H1 (cell line): ENCODE measurements at regions not wholly inside any gene's neighbourhood (a gene's known extent, or its start where the extent isn't known, plus 50 kb on each side); places are given as distances from the start of the nearest gene placed in this dataset.

Experiments used
- CTCF ChIA-PET: fragments of 300-600 bp; sonication (Branson Sonifier 250); formaldehyde crosslinking; loops from one replicate; lab custom pipeline; 2021; ENCODE audit not compliant: partially characterized antibody; lab: Charles Lee
- POLR2A ChIA-PET: fragments of 300-600 bp; sonication (Branson Sonifier 250); formaldehyde crosslinking; loops from one replicate; lab custom pipeline; 2021; ENCODE audit warnings: inconsistent platforms; ENCODE audit not compliant: partially characterized antibody; lab: Charles Lee
- DNase-seq, 2 experiments: peaks; one replicate each; pipeline versions ENCODE4 v3.0.0 to v3.0.0-alpha.2; 2010 to 2022; ENCODE audit warnings: low spot score in 2 of 2, low read depth in 1 of 2, mixed read lengths in 1 of 2
- FAIRE-seq: peaks from 2 replicates; lab custom pipeline; 2011; peaks lifted over from hg19 to GRCh38; lab: Jason Lieb, UNC
- H2AFZ ChIP-seq: 2 replicates; pipeline ENCODE4 v1.8.1; 2012; ENCODE audit warnings: low read length, inconsistent platforms
- H2AK5ac ChIP-seq: 2 replicates; pipeline ENCODE4 v1.6.1; 2013; ENCODE audit warnings: low read depth, low read length
- H2BK120ac ChIP-seq: replicated peaks from 2 replicates; pipeline ENCODE3; 2013; ENCODE audit warnings: low read depth, low read length, inconsistent platforms
- H2BK12ac ChIP-seq: 2 replicates; pipeline ENCODE4 v1.6.1; 2013; ENCODE audit warnings: low read depth, low read length
- H2BK15ac ChIP-seq: 2 replicates; pipeline ENCODE4 v1.6.1; 2013; ENCODE audit warnings: low read length
- H2BK20ac ChIP-seq: 2 replicates; pipeline ENCODE4 v1.6.1; 2013; ENCODE audit warnings: low read length
- H2BK5ac ChIP-seq: 2 replicates; pipeline ENCODE4 v1.6.1; 2013; ENCODE audit warnings: low read depth, low read length
- H3K14ac ChIP-seq: 2 replicates; pipeline ENCODE4 v1.6.1; 2013; ENCODE audit warnings: inconsistent platforms; ENCODE audit not compliant: insufficient read length
- H3K18ac ChIP-seq: 2 replicates; pipeline ENCODE4 v1.6.1; 2013; ENCODE audit warnings: low read length; ENCODE audit errors: extremely low read depth
- H3K23ac ChIP-seq: 2 replicates; pipeline ENCODE4 v1.6.1; 2013; ENCODE audit warnings: inconsistent platforms; ENCODE audit not compliant: insufficient read length
- H3K23me2 ChIP-seq: 2 replicates; pipeline ENCODE4 v1.6.1; 2013; ENCODE audit warnings: low read depth, low read length
- H3K27ac ChIP-seq: 2 replicates; pipeline ENCODE4 v1.6.1; 2011; ENCODE audit warnings: low read depth, low read length, inconsistent platforms
- H3K27me3 ChIP-seq, 4 experiments: replicated peaks in 1 of 4; 1 replicate in 1 of 4; 2 replicates in 3 of 4; pipeline versions ENCODE4 v1.6.1 to v1.8.1; 2011 to 2013; ENCODE audit warnings: low read length in 3 of 4, mild to moderate bottlenecking in 3 of 4, inconsistent platforms in 2 of 4, mixed read lengths in 2 of 4, moderate library complexity in 1 of 4; ENCODE audit not compliant: control insufficient read depth in 3 of 4, insufficient read depth in 3 of 4; ENCODE audit errors: extremely low read depth in 1 of 4
- H3K36me3 ChIP-seq, 4 experiments: 2 replicates each; pipeline versions ENCODE4 v1.6.1 to v1.8.1; 2011 to 2013; ENCODE audit warnings: mild to moderate bottlenecking in 4 of 4, low read length in 3 of 4, moderate library complexity in 2 of 4, control low read depth in 1 of 4, inconsistent platforms in 1 of 4; ENCODE audit not compliant: insufficient read depth in 4 of 4, control insufficient read depth in 2 of 4
- H3K4ac ChIP-seq: replicated peaks from 2 replicates; pipeline ENCODE3; 2013; ENCODE audit warnings: low read length, low read depth, mixed read lengths, inconsistent platforms; ENCODE audit not compliant: insufficient read length
- H3K4me1 ChIP-seq, 4 experiments: replicated peaks in 1 of 4; 1 replicate in 1 of 4; 2 replicates in 3 of 4; pipeline versions ENCODE4 v1.6.1 to v1.8.1; 2011 to 2013; ENCODE audit warnings: low read length in 3 of 4, inconsistent platforms in 2 of 4, mixed read lengths in 1 of 4; ENCODE audit not compliant: insufficient read depth in 4 of 4, control insufficient read depth in 3 of 4
- H3K4me2 ChIP-seq, 2 experiments: 2 replicates each; pipeline versions ENCODE4 v1.6.1 to v1.8.1; 2011 to 2013; ENCODE audit warnings: low read depth in 2 of 2, low read length in 2 of 2, control low read depth in 1 of 2, inconsistent platforms in 1 of 2, mild to moderate bottlenecking in 1 of 2; ENCODE audit not compliant: insufficient read depth in 1 of 2
- H3K4me3 ChIP-seq, 4 experiments: fragments of 200-600, 300-600 bp in 1 of 4; sonication (generic), shearing (Covaris generic), sonication (Bioruptor Twin) in 1 of 4; 2 replicates each; pipeline versions ENCODE4 v1.5.1 to v1.8.1; 2011 to 2016; ENCODE audit warnings: low read length in 4 of 4, low read depth in 3 of 4, control low read depth in 2 of 4, inconsistent platforms in 2 of 4, mild to moderate bottlenecking in 2 of 4, mixed read lengths in 1 of 4, moderate library complexity in 1 of 4; ENCODE audit not compliant: insufficient read depth in 2 of 4; ENCODE audit errors: extremely low read depth in 1 of 4
- H3K56ac ChIP-seq: replicated peaks from 2 replicates; pipeline ENCODE3; 2013; ENCODE audit warnings: low read depth, mild to moderate bottlenecking, mixed read lengths, low read length, inconsistent platforms; ENCODE audit not compliant: insufficient read length
- H3K79me1 ChIP-seq: 2 replicates; pipeline ENCODE4 v1.6.1; 2013; ENCODE audit warnings: low read depth, low read length, control low read depth
- H3K79me2 ChIP-seq, 2 experiments: 2 replicates each; pipeline versions ENCODE4 v1.6.1 to v1.8.1; 2012 to 2013; ENCODE audit warnings: low read length in 2 of 2, mild to moderate bottlenecking in 2 of 2, inconsistent platforms in 1 of 2; ENCODE audit not compliant: insufficient read depth in 2 of 2, control insufficient read depth in 1 of 2
- H3K9ac ChIP-seq, 4 experiments: replicated peaks in 1 of 4; 1 replicate in 1 of 4; 2 replicates in 3 of 4; pipeline versions ENCODE4 v1.6.1 to v1.8.1; 2011 to 2013; ENCODE audit warnings: low read depth in 3 of 4, low read length in 3 of 4, control low read depth in 2 of 4, mild to moderate bottlenecking in 2 of 4, moderate library complexity in 2 of 4, inconsistent platforms in 1 of 4; ENCODE audit errors: extremely low read depth in 1 of 4
- H3K9me3 ChIP-seq, 2 experiments: 2 replicates each; pipeline versions ENCODE4 v1.6.1 to v1.8.1; 2012 to 2013; ENCODE audit warnings: mild to moderate bottlenecking in 2 of 2, moderate library complexity in 2 of 2, control low read depth in 1 of 2, inconsistent platforms in 1 of 2, low read depth in 1 of 2, low read length in 1 of 2, mixed read lengths in 1 of 2; ENCODE audit not compliant: insufficient read depth in 2 of 2
- H4K20me1 ChIP-seq, 2 experiments: replicated peaks in 1 of 2; 2 replicates each; pipeline versions ENCODE3 to v1.8.1; 2011 to 2013; ENCODE audit warnings: inconsistent platforms in 2 of 2, low read length in 2 of 2, mild to moderate bottlenecking in 1 of 2; ENCODE audit not compliant: insufficient read depth in 2 of 2, control insufficient read depth in 1 of 2
- H4K5ac ChIP-seq: 2 replicates; pipeline ENCODE4 v1.6.1; 2013; ENCODE audit warnings: low read length, low read depth, mixed read lengths, inconsistent platforms; ENCODE audit not compliant: insufficient read length
- H4K8ac ChIP-seq: 2 replicates; pipeline ENCODE4 v1.8.0; 2013; ENCODE audit warnings: mild to moderate bottlenecking, moderate library complexity, low read length, inconsistent platforms; ENCODE audit not compliant: insufficient read depth; ENCODE audit errors: extremely low read depth
- H4K91ac ChIP-seq: replicated peaks from 2 replicates; pipeline ENCODE3; 2013; ENCODE audit warnings: low read length, mixed read lengths, inconsistent platforms; ENCODE audit not compliant: insufficient read length
- HDAC2 ChIP-seq, 2 experiments: fragments of 300-600 bp in 1 of 2; sonication (generic) in 1 of 2; IDR thresholded peaks; 2 replicates each; pipeline ENCODE4 v1.6.1; 2011 to 2012; ENCODE audit warnings: low read depth in 2 of 2, low read length in 2 of 2, mild to moderate bottlenecking in 2 of 2, moderate library complexity in 2 of 2, borderline replicate concordance in 1 of 2, inconsistent platforms in 1 of 2
- WGBS, 2 experiments: shearing (Covaris generic) in 1 of 2; methylation state at CpG; one replicate each; pipeline versions ENCODE4 v1.1.6 to v1.1.7; 2013 to 2015; ENCODE audit warnings: low lambda C conversion rate in 2 of 2, mixed read lengths in 2 of 2, inconsistent platforms in 1 of 2, low coverage in 1 of 2, missing lambda C conversion rate in 1 of 2; ENCODE audit not compliant: insufficient replicate concordance in 2 of 2, insufficient coverage in 1 of 2, insufficient read length in 1 of 2; ENCODE audit errors: extremely low coverage in 1 of 2, missing lambda C conversion rate in 1 of 2; 5-methylcytosine and 5-hydroxymethylcytosine counted together

GRCh38 chr14:98056946-98057345 lies 1215.1 kb downstream of the BCL11B start:
- no peaks in the 10 kb centered on the region for H3K4me1 ChIP-seq
- 96% methylated on average over 5 of the region's 5 CpGs; no CpG with 5 or more reads in 1 of the 2 experiments for WGBS, 2 experiments
- H3K23me2 ChIP-seq, result no peaks in the 10 kb centered on the region
- no peaks in the 10 kb centered on the region for H3K79me1 ChIP-seq
- no peak overlapping the region for H3K27ac ChIP-seq
- no peak overlapping the region for H2BK20ac ChIP-seq
- DNase-seq, result no peak
- no peaks in the 10 kb centered on the region for H3K27me3 ChIP-seq
- H2BK15ac ChIP-seq, result no peak overlapping the region
- no peak overlapping the region for H3K4me3 ChIP-seq
- H2AFZ ChIP-seq, result no peak overlapping the region
- no peaks in the 10 kb centered on the region for H4K20me1 ChIP-seq
- no peak overlapping the region for H3K56ac ChIP-seq
- H3K4ac ChIP-seq, result no peak overlapping the region
- ChIA-PET CTCF (no interaction called here), POLR2A (no interaction called here)
- no peak overlapping the region for H4K8ac ChIP-seq
- H3K79me2 ChIP-seq, result no peaks in the 10 kb centered on the region
- no peak overlapping the region for H3K9ac ChIP-seq
- H3K14ac ChIP-seq, result no peak overlapping the region
- no peak overlapping the region for H3K23ac ChIP-seq
- H3K18ac ChIP-seq, result no peak overlapping the region
- no peak overlapping the region for H2BK5ac ChIP-seq
- no peaks in the 10 kb centered on the region for H3K36me3 ChIP-seq
- no peak overlapping the region for H4K5ac ChIP-seq
- TF ChIP-seq HDAC2 (IDR thresholded peaks at IDR 0.05; ENCODE audit: borderline replicate concordance in 1 of 2, low read depth in 2 of 2, low read length in 2 of 2), result no peak
- TF ChIP-seq, all 59 proteins: peak for 0
- Histone ChIP-seq H2BK12ac (no peak overlapping the region), H3K9me3 (no peaks in the 10 kb centered on the region), H2AK5ac (no peak overlapping the region), H4K91ac (no peak overlapping the region), H2BK120ac (no peak overlapping the region), H3K4me2 (no peak overlapping the region)
- no peak for FAIRE-seq
